ENCODE measurements at regions not wholly inside any gene's neighbourhood (a gene's known extent, or its start where the extent isn't known, plus 50 kb on each side); places are given as distances from the start of the nearest gene placed in this dataset.
A peak's percentile ranks its signal among the peaks of the same experiment; 100 is the strongest.

DNA sequence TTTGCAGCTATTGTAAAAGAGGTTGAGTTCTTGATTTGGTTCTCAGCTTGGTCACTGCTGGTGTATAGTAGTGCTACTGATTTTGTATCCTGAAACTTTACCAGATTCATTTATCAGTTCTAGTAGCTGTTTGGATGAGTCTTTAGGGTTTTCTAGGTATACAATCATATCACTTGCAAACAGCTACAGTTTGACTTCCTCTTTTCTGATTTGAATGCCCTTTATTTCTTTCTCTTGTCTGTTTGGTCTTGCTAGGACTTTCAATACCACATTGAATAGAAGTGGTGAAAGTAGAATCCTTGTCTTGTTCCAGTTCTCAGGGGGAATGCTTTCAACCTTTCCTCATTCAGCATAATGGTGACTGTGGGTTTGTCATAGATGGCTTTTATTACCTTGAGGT lies 210.5 kb upstream of the DPP10 start:
- RAD21 ChIA-PET (ENCODE audit: unreplicated experiment) = no interaction called here
- peak; percentile 49; the same call in 1 of the 2 replicates for TF ChIP-seq SPI1 (IDR thresholded peaks at IDR 0.05; ENCODE audit: borderline replicate concordance, insufficient read depth, low read depth, low read length)
- no peak for TF ChIP-seq CHD2 (IDR thresholded peaks at IDR 0.05; ENCODE audit: borderline replicate concordance, low read depth, low read length)
- TF ChIP-seq, protein P1, sequence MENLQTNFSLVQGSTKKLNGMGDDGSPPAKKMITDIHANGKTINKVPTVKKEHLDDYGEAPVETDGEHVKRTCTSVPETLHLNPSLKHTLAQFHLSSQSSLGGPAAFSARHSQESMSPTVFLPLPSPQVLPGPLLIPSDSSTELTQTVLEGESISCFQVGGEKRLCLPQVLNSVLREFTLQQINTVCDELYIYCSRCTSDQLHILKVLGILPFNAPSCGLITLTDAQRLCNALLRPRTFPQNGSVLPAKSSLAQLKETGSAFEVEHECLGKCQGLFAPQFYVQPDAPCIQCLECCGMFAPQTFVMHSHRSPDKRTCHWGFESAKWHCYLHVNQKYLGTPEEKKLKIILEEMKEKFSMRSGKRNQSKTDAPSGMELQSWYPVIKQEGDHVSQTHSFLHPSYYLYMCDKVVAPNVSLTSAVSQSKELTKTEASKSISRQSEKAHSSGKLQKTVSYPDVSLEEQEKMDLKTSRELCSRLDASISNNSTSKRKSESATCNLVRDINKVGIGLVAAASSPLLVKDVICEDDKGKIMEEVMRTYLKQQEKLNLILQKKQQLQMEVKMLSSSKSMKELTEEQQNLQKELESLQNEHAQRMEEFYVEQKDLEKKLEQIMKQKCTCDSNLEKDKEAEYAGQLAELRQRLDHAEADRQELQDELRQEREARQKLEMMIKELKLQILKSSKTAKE (IDR thresholded peaks at IDR 0.05; ENCODE audit: low read depth, poor library complexity, severe bottlenecking) = no peak
- TF ChIP-seq, protein P2, sequence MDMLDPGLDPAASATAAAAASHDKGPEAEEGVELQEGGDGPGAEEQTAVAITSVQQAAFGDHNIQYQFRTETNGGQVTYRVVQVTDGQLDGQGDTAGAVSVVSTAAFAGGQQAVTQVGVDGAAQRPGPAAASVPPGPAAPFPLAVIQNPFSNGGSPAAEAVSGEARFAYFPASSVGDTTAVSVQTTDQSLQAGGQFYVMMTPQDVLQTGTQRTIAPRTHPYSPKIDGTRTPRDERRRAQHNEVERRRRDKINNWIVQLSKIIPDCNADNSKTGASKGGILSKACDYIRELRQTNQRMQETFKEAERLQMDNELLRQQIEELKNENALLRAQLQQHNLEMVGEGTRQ (IDR thresholded peaks at IDR 0.05; ENCODE audit: borderline replicate concordance, low read depth, low read length) = no peak
- Histone ChIP-seq H3K27me3 (replicated peaks in 1 of 2; ENCODE audit: control insufficient read depth in 2 of 2, insufficient read depth in 2 of 2, low read length in 1 of 2) (no peaks in the 10 kb centered on the region), H3K27ac (ENCODE audit: control insufficient read depth, insufficient read depth) (no peak overlapping the region), H3K79me2 (ENCODE audit: control insufficient read depth, insufficient read depth, low read length) (no peaks in the 10 kb centered on the region), H4K20me1 (ENCODE audit: control insufficient read depth, insufficient read depth) (no peaks in the 10 kb centered on the region), H3K4me3 (no peak overlapping the region), H3K4me2 (ENCODE audit: control insufficient read depth, insufficient read depth) (no peak overlapping the region), H2AFZ (ENCODE audit: control insufficient read depth, low read depth, low read length) (no peak overlapping the region), H3K9me3 (replicated peaks; ENCODE audit: control insufficient read depth, insufficient read depth, low read length) (no peaks in the 10 kb centered on the region), H3K4me1 (ENCODE audit: control insufficient read depth, insufficient read depth, low read length) (no peaks in the 10 kb centered on the region), H3K36me3 (ENCODE audit: control insufficient read depth in 2 of 2, insufficient read depth in 2 of 2, low read length in 1 of 2) (no peaks in the 10 kb centered on the region), H3K9ac (ENCODE audit: control insufficient read depth, insufficient read depth, low read length) (no peak overlapping the region)
- FAIRE-seq (no peak), DNase-seq (ENCODE audit: low read depth, low spot score) (no peak), ATAC-seq (no peak)
- in situ Hi-C loops (cut with MboI) = no loop called here
- POLR2A ChIA-PET = no interaction called here
- intact Hi-C loops (cut with micrococcal nuclease; ENCODE audit: unreplicated experiment) = no loop called here
- SMC1A ChIA-PET (ENCODE audit: uncharacterized antibody, unreplicated experiment) = no interaction called here
- CTCF ChIA-PET = interaction anchor here (0.7 kb wide), 1 partner anchor 446 kb away, joined by 3 read pairs; no protein-coding TSS in a partner anchor
- no TSS peak for BruUV-seq (replicated peaks)

DNA sequence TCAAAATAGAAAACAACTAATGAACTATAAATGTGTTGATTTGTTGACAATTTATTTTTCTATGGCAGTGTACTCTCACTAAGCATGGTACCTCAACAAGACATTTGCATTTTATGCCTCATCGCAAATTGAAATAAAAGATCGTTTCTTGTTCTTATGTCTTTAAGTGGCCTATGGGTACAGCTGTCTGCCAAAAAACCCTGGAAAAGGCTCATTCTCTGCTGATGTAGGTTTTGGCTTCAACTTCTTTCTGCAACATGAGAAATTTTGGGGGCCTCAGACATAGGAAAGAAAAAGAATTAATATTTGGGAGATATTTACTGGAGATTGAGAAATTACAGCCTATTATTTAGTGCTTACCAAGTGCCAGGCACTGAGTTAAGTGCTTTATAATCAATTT lies 205.1 kb upstream of the DPP10 start:
- Histone ChIP-seq H3K9ac (ENCODE audit: control insufficient read depth, insufficient read depth, low read length) (no peak overlapping the region), H3K27ac (ENCODE audit: control insufficient read depth, insufficient read depth) (no peak overlapping the region), H4K20me1 (ENCODE audit: control insufficient read depth, insufficient read depth) (no peaks in the 10 kb centered on the region), H3K36me3 (ENCODE audit: control insufficient read depth in 2 of 2, insufficient read depth in 2 of 2, low read length in 1 of 2) (no peaks in the 10 kb centered on the region), H3K79me2 (ENCODE audit: control insufficient read depth, insufficient read depth, low read length) (no peaks in the 10 kb centered on the region), H3K4me1 (ENCODE audit: control insufficient read depth, insufficient read depth, low read length) (no peaks in the 10 kb centered on the region), H3K4me2 (ENCODE audit: control insufficient read depth, insufficient read depth) (no peak overlapping the region), H3K9me3 (replicated peaks; ENCODE audit: control insufficient read depth, insufficient read depth, low read length) (no peaks in the 10 kb centered on the region), H3K27me3 (replicated peaks in 1 of 2; ENCODE audit: control insufficient read depth in 2 of 2, insufficient read depth in 2 of 2, low read length in 1 of 2) (no peaks in the 10 kb centered on the region), H2AFZ (ENCODE audit: control insufficient read depth, low read depth, low read length) (no peak overlapping the region), H3K4me3 (no peak overlapping the region)
- BruUV-seq (replicated peaks) = no TSS peak
- in situ Hi-C loops (cut with MboI) = no loop called here
- ATAC-seq = no peak
- 68% methylated on average over 2 of the region's 2 CpGs for WGBS (ENCODE audit: insufficient coverage, insufficient replicate concordance, low lambda C conversion rate, missing lambda C conversion rate)
- POLR2A ChIA-PET = no interaction called here
- no peak for DNase-seq (ENCODE audit: low read depth, low spot score)
- SMC1A ChIA-PET (ENCODE audit: uncharacterized antibody, unreplicated experiment) = interaction anchor here (0.7 kb wide), 1 partner anchor 1029 kb away, joined by 3 read pairs; no protein-coding TSS in a partner anchor
- RAD21 ChIA-PET (ENCODE audit: unreplicated experiment) = no interaction called here
- intact Hi-C loops (cut with micrococcal nuclease; ENCODE audit: unreplicated experiment) = no loop called here
- CTCF ChIA-PET = no interaction called here
- FAIRE-seq = no peak
- TF ChIP-seq CHD4 (IDR thresholded peaks at IDR 0.05) = no peak
- no peak for TF ChIP-seq JUND (IDR thresholded peaks at IDR 0.05; ENCODE audit: low read depth, low read length)
- TF ChIP-seq NFIC (IDR thresholded peaks at IDR 0.05; ENCODE audit: low read depth, low read length) = no peak
- no peak for TF ChIP-seq POLR2AphosphoS5 (IDR thresholded peaks at IDR 0.05; ENCODE audit: low read length)
- no peak for TF ChIP-seq HDAC2 (IDR thresholded peaks at IDR 0.05)
- no peak for TF ChIP-seq KDM1A (IDR thresholded peaks at IDR 0.05; ENCODE audit: borderline replicate concordance)
- TF ChIP-seq, protein P3, sequence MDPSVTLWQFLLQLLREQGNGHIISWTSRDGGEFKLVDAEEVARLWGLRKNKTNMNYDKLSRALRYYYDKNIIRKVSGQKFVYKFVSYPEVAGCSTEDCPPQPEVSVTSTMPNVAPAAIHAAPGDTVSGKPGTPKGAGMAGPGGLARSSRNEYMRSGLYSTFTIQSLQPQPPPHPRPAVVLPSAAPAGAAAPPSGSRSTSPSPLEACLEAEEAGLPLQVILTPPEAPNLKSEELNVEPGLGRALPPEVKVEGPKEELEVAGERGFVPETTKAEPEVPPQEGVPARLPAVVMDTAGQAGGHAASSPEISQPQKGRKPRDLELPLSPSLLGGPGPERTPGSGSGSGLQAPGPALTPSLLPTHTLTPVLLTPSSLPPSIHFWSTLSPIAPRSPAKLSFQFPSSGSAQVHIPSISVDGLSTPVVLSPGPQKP (IDR thresholded peaks at IDR 0.05; ENCODE audit: low read depth, low read length) = no peak
- no peak for TF ChIP-seq YBX1 (IDR thresholded peaks at IDR 0.05)
- TF ChIP-seq RB1 (IDR thresholded peaks at IDR 0.05; ENCODE audit: borderline replicate concordance) = no peak
